KG1 (cell line): ENCODE measurements at regions not wholly inside any gene's neighbourhood (a gene's known extent, or its start where the extent isn't known, plus 50 kb on each side); places are given as distances from the start of the nearest gene placed in this dataset.

Experiments
- DNase-seq: peaks from one replicate; lab custom pipeline; 2025; lab: John Stamatoyannopoulos, UW

GRCh38 chr2:4370422-4371090 lies 667.2 kb downstream of the DCDC2C start:
- DNase-seq: no peak

GRCh38 chr2:4381049-4381448 lies 677.7 kb downstream of the DCDC2C start:
- DNase-seq: no peak

- DNase-seq: no peak
Measured at GRCh38 chr2:4381773-4382172, 678.4 kb downstream of the DCDC2C start.

- no peak for DNase-seq
Measured at GRCh38 chr2:4391013-4391412, 687.6 kb downstream of the DCDC2C start.

- DNase-seq: no peak
Measured at GRCh38 chr2:4404363-4404762, 701.0 kb downstream of the DCDC2C start.

- DNase-seq: no peak
Measured at GRCh38 chr2:4408321-4408720, 704.9 kb downstream of the DCDC2C start.

- DNase-seq: no peak
Measured at GRCh38 chr2:4412637-4413187, 709.3 kb downstream of the DCDC2C start.

GRCh38 chr2:4415171-4415570 lies 711.8 kb downstream of the DCDC2C start:
- no peak for DNase-seq

- DNase-seq: no peak
Measured at GRCh38 chr2:4415810-4416413, 712.5 kb downstream of the DCDC2C start.

GRCh38 chr2:4416431-4416830 lies 713.1 kb downstream of the DCDC2C start:
- DNase-seq: no peak

GRCh38 chr2:4417771-4418170 lies 714.4 kb downstream of the DCDC2C start:
- DNase-seq: no peak

GRCh38 chr2:4420032-4420431 lies 716.7 kb downstream of the DCDC2C start:
- DNase-seq: no peak

- no peak for DNase-seq
Measured at GRCh38 chr2:4424153-4424552, 720.8 kb downstream of the DCDC2C start.

GRCh38 chr2:4427083-4427482 lies 723.7 kb downstream of the DCDC2C start:
- no peak for DNase-seq

- no peak for DNase-seq
Measured at GRCh38 chr2:4445821-4446220, 742.4 kb downstream of the DCDC2C start.

GRCh38 chr2:4454907-4455306 lies 751.5 kb downstream of the DCDC2C start:
- DNase-seq: no peak

GRCh38 chr2:4455486-4456155 lies 752.2 kb downstream of the DCDC2C start:
- no peak for DNase-seq

- no peak for DNase-seq
Measured at GRCh38 chr2:4464634-4465266, 761.4 kb downstream of the DCDC2C start.

- no peak for DNase-seq
Measured at GRCh38 chr2:4465671-4466070, 762.3 kb downstream of the DCDC2C start.

- no peak for DNase-seq
Measured at GRCh38 chr2:4475618-4476017, 772.2 kb downstream of the DCDC2C start.

- no peak for DNase-seq
Measured at GRCh38 chr2:4483050-4483449, 779.7 kb downstream of the DCDC2C start.

GRCh38 chr2:4486971-4487370 lies 783.6 kb downstream of the DCDC2C start:
- DNase-seq: no peak
